HFFc6 (cell line): ENCODE measurements at regions not wholly inside any gene's neighbourhood (a gene's known extent, or its start where the extent isn't known, plus 50 kb on each side); places are given as distances from the start of the nearest gene placed in this dataset.

Source experiments
- DNase-seq: peaks from one replicate; pipeline ENCODE4 v3.0.0-alpha.2; 2018
- H3K27ac Mint-ChIP-seq: 2 replicates; pipeline ENCODE4 v1.8.0; 2020; ENCODE audit warnings: mild to moderate bottlenecking, mixed read lengths
- H3K27me3 Mint-ChIP-seq: 2 replicates; pipeline ENCODE4 v1.8.0; 2021; ENCODE audit warnings: mild to moderate bottlenecking, moderate library complexity, mixed read lengths; ENCODE audit not compliant: insufficient read depth
- H3K36me3 Mint-ChIP-seq: 2 replicates; pipeline ENCODE4 v1.8.0; 2021; ENCODE audit warnings: low read depth, mixed read lengths
- H3K4me1 Mint-ChIP-seq: 2 replicates; pipeline ENCODE4 v1.8.0; 2020; ENCODE audit warnings: low read depth, mixed read lengths
- H3K4me3 Mint-ChIP-seq: 2 replicates; pipeline ENCODE4 v1.8.0; 2020; ENCODE audit warnings: mild to moderate bottlenecking, moderate library complexity, mixed read lengths
- H3K9me3 Mint-ChIP-seq: 2 replicates; pipeline ENCODE4 v1.8.0; 2020; ENCODE audit warnings: mild to moderate bottlenecking, mixed read lengths
- CTCF ChIP-seq: fragments of 200-600 bp; sonication (generic); IDR thresholded peaks from 2 replicates; pipeline ENCODE4 v1.5.0; 2021; ENCODE audit warnings: antibody characterized with exemption, mild to moderate bottlenecking

GRCh38 chr9:126276056-126276728 lies 50.4 kb upstream of the MVB12B start:
- Mint-ChIP-seq H3K4me1 (peaks cover 13% of the 10 kb centered on the region), H3K9me3 (peaks cover 4% of the 10 kb centered on the region), H3K4me3 (no peak overlapping the region), H3K36me3 (no peaks in the 10 kb centered on the region), H3K27ac (no peak overlapping the region), H3K27me3 (peaks cover 47% of the 10 kb centered on the region)
- no peak for DNase-seq
- TF ChIP-seq CTCF = no peak
